ENCODE measurements at regions not wholly inside any gene's neighbourhood (a gene's known extent, or its start where the extent isn't known, plus 50 kb on each side); places are given as distances from the start of the nearest gene placed in this dataset.

DNA sequence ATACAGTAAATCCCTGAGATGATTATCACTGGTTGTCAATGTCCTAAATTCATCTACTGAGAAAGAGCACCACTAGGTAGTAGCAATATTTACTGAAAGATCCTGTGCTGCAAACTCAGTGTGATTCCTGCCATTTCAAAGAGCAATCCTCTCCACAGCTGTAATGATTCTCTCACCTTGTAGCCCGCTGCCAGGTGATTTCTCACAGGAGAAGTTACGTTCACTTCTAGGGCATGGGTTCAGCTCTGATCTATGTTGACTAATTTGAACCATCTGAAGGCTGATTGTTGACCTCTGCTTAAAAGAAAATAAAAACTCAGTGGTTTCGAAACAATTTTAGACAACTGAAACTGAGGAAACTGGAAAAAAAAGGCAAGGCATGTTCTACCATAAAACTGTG, 197.0 kb downstream of the FAT4 start:
- no peak for DNase-seq (ENCODE audit: low read depth in 6 of 9, low spot score in 9 of 9)
- no peaks in the 10 kb centered on the region for H3K27me3 ChIP-seq (ENCODE audit: control insufficient read depth in 2 of 2, insufficient read depth in 1 of 2, low read length in 1 of 2)
- no peaks in the 10 kb centered on the region for H3K36me3 ChIP-seq (ENCODE audit: control insufficient read depth in 2 of 2, insufficient read depth in 2 of 2, low read length in 1 of 2)
- H3K9me3 ChIP-seq (ENCODE audit: control insufficient read depth in 2 of 2, insufficient read depth in 1 of 2, low read length in 1 of 2) = no peaks in the 10 kb centered on the region
- H3K4me3 ChIP-seq (ENCODE audit: low read length in 2 of 2) = no peak overlapping the region
- no peak overlapping the region for H3K27ac ChIP-seq (ENCODE audit: low read depth in 1 of 2, low read length in 1 of 2)
- 89% methylated on average over 3 of the region's 3 CpGs for WGBS
- H3K4me1 ChIP-seq (ENCODE audit: control insufficient read depth in 2 of 2, insufficient read depth in 2 of 2, low read length in 2 of 2) = no peaks in the 10 kb centered on the region

DNA sequence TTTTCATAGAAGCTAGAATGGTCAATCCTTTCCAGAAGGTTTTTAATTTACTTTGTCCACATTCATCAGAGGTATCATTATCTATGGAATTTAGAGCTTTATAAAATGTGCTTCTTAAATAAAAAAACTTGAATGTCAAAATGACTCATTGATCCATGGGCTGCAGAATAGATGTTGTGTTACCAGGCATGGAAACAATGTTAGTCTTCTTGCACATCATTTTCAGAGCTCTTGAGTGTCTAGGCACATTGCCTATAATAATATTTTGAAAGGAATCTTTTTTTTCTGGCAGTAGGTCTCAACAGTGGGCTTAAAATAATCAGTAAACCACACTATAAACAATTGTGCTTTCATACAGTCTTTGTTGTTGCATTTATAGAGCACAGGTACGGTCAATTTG, 200.3 kb downstream of the FAT4 start:
- Histone ChIP-seq H3K4me1 (ENCODE audit: control insufficient read depth in 2 of 2, insufficient read depth in 2 of 2, low read length in 2 of 2) (no peaks in the 10 kb centered on the region), H3K27ac (ENCODE audit: low read depth in 1 of 2, low read length in 1 of 2) (no peak overlapping the region), H3K36me3 (ENCODE audit: control insufficient read depth in 2 of 2, insufficient read depth in 2 of 2, low read length in 1 of 2) (no peaks in the 10 kb centered on the region), H3K4me3 (ENCODE audit: low read length in 2 of 2) (no peak overlapping the region), H3K27me3 (ENCODE audit: control insufficient read depth in 2 of 2, insufficient read depth in 1 of 2, low read length in 1 of 2) (no peaks in the 10 kb centered on the region), H3K9me3 (ENCODE audit: control insufficient read depth in 2 of 2, insufficient read depth in 1 of 2, low read length in 1 of 2) (no peaks in the 10 kb centered on the region)
- 84% methylated on average over 1 of the region's 1 CpG for WGBS
- no peak for DNase-seq (ENCODE audit: low read depth in 6 of 9, low spot score in 9 of 9)

- H3K4me3 ChIP-seq (ENCODE audit: low read length in 2 of 2) = no peak overlapping the region
- 86% methylated on average over 2 of the region's 2 CpGs for WGBS
- no peaks in the 10 kb centered on the region for H3K36me3 ChIP-seq (ENCODE audit: control insufficient read depth in 2 of 2, insufficient read depth in 2 of 2, low read length in 1 of 2)
- DNase-seq (ENCODE audit: low read depth in 6 of 9, low spot score in 9 of 9) = no peak
- H3K4me1 ChIP-seq (ENCODE audit: control insufficient read depth in 2 of 2, insufficient read depth in 2 of 2, low read length in 2 of 2) = no peaks in the 10 kb centered on the region
- H3K27ac ChIP-seq (ENCODE audit: low read depth in 1 of 2, low read length in 1 of 2) = no peak overlapping the region
- no peaks in the 10 kb centered on the region for H3K9me3 ChIP-seq (ENCODE audit: control insufficient read depth in 2 of 2, insufficient read depth in 1 of 2, low read length in 1 of 2)
- H3K27me3 ChIP-seq (ENCODE audit: control insufficient read depth in 2 of 2, insufficient read depth in 1 of 2, low read length in 1 of 2) = no peaks in the 10 kb centered on the region
Observed at GRCh38 chr4:125517831-125518230, 203.1 kb downstream of the FAT4 start.

DNA sequence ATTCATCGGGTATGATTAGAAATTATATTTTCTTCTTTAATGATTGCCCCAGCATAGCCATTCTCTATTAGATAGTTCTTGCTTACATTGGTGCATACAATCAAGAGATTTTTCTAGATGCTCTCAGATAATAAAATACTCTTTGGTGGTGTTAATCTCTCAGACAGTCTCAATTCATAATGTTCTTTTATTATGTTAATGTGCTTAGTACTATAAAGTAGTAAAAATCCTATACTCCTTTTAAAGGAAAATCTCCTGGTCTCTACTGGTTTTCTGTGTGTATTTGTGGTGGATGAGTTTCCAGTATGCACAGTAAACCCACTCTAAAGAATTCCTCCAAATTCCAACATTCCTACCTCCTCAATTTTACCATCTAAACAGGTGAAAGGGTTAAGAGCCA, 203.5 kb downstream of the FAT4 start:
- no peak for DNase-seq (ENCODE audit: low read depth in 6 of 9, low spot score in 9 of 9)
- Histone ChIP-seq H3K4me3 (ENCODE audit: low read length in 2 of 2) (no peak overlapping the region), H3K36me3 (ENCODE audit: control insufficient read depth in 2 of 2, insufficient read depth in 2 of 2, low read length in 1 of 2) (no peaks in the 10 kb centered on the region), H3K27me3 (ENCODE audit: control insufficient read depth in 2 of 2, insufficient read depth in 1 of 2, low read length in 1 of 2) (no peaks in the 10 kb centered on the region), H3K27ac (ENCODE audit: low read depth in 1 of 2, low read length in 1 of 2) (no peak overlapping the region), H3K4me1 (ENCODE audit: control insufficient read depth in 2 of 2, insufficient read depth in 2 of 2, low read length in 2 of 2) (no peaks in the 10 kb centered on the region), H3K9me3 (ENCODE audit: control insufficient read depth in 2 of 2, insufficient read depth in 1 of 2, low read length in 1 of 2) (no peaks in the 10 kb centered on the region)
- 98% methylated on average over 1 of the region's 1 CpG for WGBS

- 92% methylated on average over 6 of the region's 6 CpGs for WGBS
- no peaks in the 10 kb centered on the region for H3K9me3 ChIP-seq (ENCODE audit: control insufficient read depth in 2 of 2, insufficient read depth in 1 of 2, low read length in 1 of 2)
- no peaks in the 10 kb centered on the region for H3K4me1 ChIP-seq (ENCODE audit: control insufficient read depth in 2 of 2, insufficient read depth in 2 of 2, low read length in 2 of 2)
- no peaks in the 10 kb centered on the region for H3K27me3 ChIP-seq (ENCODE audit: control insufficient read depth in 2 of 2, insufficient read depth in 1 of 2, low read length in 1 of 2)
- no peak overlapping the region for H3K27ac ChIP-seq (ENCODE audit: low read depth in 1 of 2, low read length in 1 of 2)
- no peak for DNase-seq (ENCODE audit: low read depth in 6 of 9, low spot score in 9 of 9)
- no peak overlapping the region for H3K4me3 ChIP-seq (ENCODE audit: low read length in 2 of 2)
- H3K36me3 ChIP-seq (ENCODE audit: control insufficient read depth in 2 of 2, insufficient read depth in 2 of 2, low read length in 1 of 2) = no peaks in the 10 kb centered on the region
Observed at GRCh38 chr4:125519371-125520146, 204.8 kb downstream of the FAT4 start.

DNA sequence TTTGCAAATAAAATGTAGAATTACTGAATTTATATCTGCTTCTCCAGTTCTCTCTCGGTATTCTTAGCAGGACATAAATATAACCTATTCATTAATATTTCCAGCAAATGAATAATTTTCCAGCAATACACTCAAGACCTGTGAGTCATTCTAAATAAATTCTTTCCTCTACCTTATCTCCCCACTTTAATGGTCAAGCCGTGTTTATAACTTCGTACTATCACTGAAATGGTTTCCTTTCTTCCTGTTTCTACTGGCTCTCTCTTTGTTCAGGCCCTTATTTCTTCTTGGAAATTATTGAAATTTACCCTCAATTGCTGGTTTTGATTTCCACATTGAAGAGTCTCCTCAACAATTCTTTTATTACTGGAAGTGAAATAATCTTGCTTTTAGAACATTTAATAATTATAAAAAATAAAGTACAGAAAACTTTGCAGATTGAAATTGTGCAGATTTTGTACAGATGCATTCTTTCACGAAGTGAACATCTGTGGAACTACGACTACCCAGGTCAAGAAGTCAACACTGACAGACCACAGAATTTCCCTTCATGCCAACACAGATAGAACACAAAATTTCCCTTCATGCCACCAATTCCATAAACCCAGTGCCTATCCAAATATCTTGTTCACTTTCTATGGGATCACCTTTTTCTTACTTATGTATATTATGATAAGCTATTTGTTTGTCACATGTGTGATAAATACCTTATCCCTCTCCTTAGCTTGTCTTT, 205.7 kb downstream of the FAT4 start:
- no peak for DNase-seq (ENCODE audit: low read depth in 6 of 9, low spot score in 9 of 9)
- H3K27ac ChIP-seq (ENCODE audit: low read depth in 1 of 2, low read length in 1 of 2) = no peak overlapping the region
- WGBS = 91% methylated on average over 5 of the region's 5 CpGs
- no peaks in the 10 kb centered on the region for H3K9me3 ChIP-seq (ENCODE audit: control insufficient read depth in 2 of 2, insufficient read depth in 1 of 2, low read length in 1 of 2)
- no peaks in the 10 kb centered on the region for H3K36me3 ChIP-seq (ENCODE audit: control insufficient read depth in 2 of 2, insufficient read depth in 2 of 2, low read length in 1 of 2)
- no peaks in the 10 kb centered on the region for H3K4me1 ChIP-seq (ENCODE audit: control insufficient read depth in 2 of 2, insufficient read depth in 2 of 2, low read length in 2 of 2)
- no peak overlapping the region for H3K4me3 ChIP-seq (ENCODE audit: low read length in 2 of 2)
- H3K27me3 ChIP-seq (ENCODE audit: control insufficient read depth in 2 of 2, insufficient read depth in 1 of 2, low read length in 1 of 2) = no peaks in the 10 kb centered on the region

GRCh38 chr4:125522588-125522987, 207.8 kb downstream of the FAT4 start:
- Histone ChIP-seq H3K4me3 (ENCODE audit: low read length in 2 of 2) (no peak overlapping the region), H3K27ac (ENCODE audit: low read depth in 1 of 2, low read length in 1 of 2) (no peak overlapping the region), H3K27me3 (ENCODE audit: control insufficient read depth in 2 of 2, insufficient read depth in 1 of 2, low read length in 1 of 2) (no peaks in the 10 kb centered on the region), H3K9me3 (ENCODE audit: control insufficient read depth in 2 of 2, insufficient read depth in 1 of 2, low read length in 1 of 2) (no peaks in the 10 kb centered on the region), H3K36me3 (ENCODE audit: control insufficient read depth in 2 of 2, insufficient read depth in 2 of 2, low read length in 1 of 2) (no peaks in the 10 kb centered on the region), H3K4me1 (ENCODE audit: control insufficient read depth in 2 of 2, insufficient read depth in 2 of 2, low read length in 2 of 2) (no peaks in the 10 kb centered on the region)
- 96% methylated on average over 9 of the region's 9 CpGs for WGBS
- no peak for DNase-seq (ENCODE audit: low read depth in 6 of 9, low spot score in 9 of 9)

DNA sequence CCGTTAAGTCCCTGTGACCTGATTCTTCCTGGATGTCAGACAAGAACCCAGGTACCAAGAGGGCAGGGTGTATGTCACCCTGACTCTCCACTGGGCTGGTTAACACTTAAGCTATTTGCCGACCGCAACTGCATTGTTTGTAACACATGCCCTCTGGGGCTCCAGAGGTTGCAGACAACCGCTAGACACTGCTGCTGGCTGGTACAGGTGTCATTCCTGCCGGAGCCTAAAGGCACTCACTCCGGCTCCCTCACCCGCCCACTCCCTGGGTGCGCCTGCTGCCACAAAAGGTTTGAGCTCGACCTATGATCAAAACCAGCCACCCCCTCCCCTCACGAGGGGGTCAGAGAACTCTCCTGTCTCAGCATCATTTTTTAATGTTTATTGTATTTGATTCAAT, 208.2 kb downstream of the FAT4 start:
- H3K9me3 ChIP-seq (ENCODE audit: control insufficient read depth in 2 of 2, insufficient read depth in 1 of 2, low read length in 1 of 2) = no peaks in the 10 kb centered on the region
- 90% methylated on average over 10 of the region's 10 CpGs for WGBS
- no peaks in the 10 kb centered on the region for H3K27me3 ChIP-seq (ENCODE audit: control insufficient read depth in 2 of 2, insufficient read depth in 1 of 2, low read length in 1 of 2)
- no peaks in the 10 kb centered on the region for H3K4me1 ChIP-seq (ENCODE audit: control insufficient read depth in 2 of 2, insufficient read depth in 2 of 2, low read length in 2 of 2)
- H3K36me3 ChIP-seq (ENCODE audit: control insufficient read depth in 2 of 2, insufficient read depth in 2 of 2, low read length in 1 of 2) = no peaks in the 10 kb centered on the region
- no peak for DNase-seq (ENCODE audit: low read depth in 6 of 9, low spot score in 9 of 9)
- H3K4me3 ChIP-seq (ENCODE audit: low read length in 2 of 2) = no peak overlapping the region
- no peak overlapping the region for H3K27ac ChIP-seq (ENCODE audit: low read depth in 1 of 2, low read length in 1 of 2)

- Histone ChIP-seq H3K4me3 (ENCODE audit: low read length in 2 of 2) (no peak overlapping the region), H3K36me3 (ENCODE audit: control insufficient read depth in 2 of 2, insufficient read depth in 2 of 2, low read length in 1 of 2) (no peaks in the 10 kb centered on the region), H3K27ac (ENCODE audit: low read depth in 1 of 2, low read length in 1 of 2) (no peak overlapping the region), H3K9me3 (ENCODE audit: control insufficient read depth in 2 of 2, insufficient read depth in 1 of 2, low read length in 1 of 2) (no peaks in the 10 kb centered on the region), H3K27me3 (ENCODE audit: control insufficient read depth in 2 of 2, insufficient read depth in 1 of 2, low read length in 1 of 2) (no peaks in the 10 kb centered on the region), H3K4me1 (ENCODE audit: control insufficient read depth in 2 of 2, insufficient read depth in 2 of 2, low read length in 2 of 2) (no peaks in the 10 kb centered on the region)
- WGBS = 96% methylated on average over 2 of the region's 2 CpGs
- DNase-seq (ENCODE audit: low read depth in 6 of 9, low spot score in 9 of 9) = no peak
Observed at GRCh38 chr4:125526420-125526819, 211.7 kb downstream of the FAT4 start.
